ENCODE measurements at regions not wholly inside any gene's neighbourhood (a gene's known extent, or its start where the extent isn't known, plus 50 kb on each side); places are given as distances from the start of the nearest gene placed in this dataset.

- no peaks in the 10 kb centered on the region for H3K4me1 ChIP-seq
- TF ChIP-seq POLR2A (IDR thresholded peaks at IDR 0.05) = no peak
- H3K36me3 ChIP-seq = no peaks in the 10 kb centered on the region
- WGBS = 92% methylated on average over 3 of the region's 3 CpGs
- no peak overlapping the region for H3K27ac ChIP-seq
- H3K27me3 ChIP-seq = no peaks in the 10 kb centered on the region
- H3K4me3 ChIP-seq = no peak overlapping the region
- peaks cover 4% of the 10 kb centered on the region for H3K9me3 ChIP-seq
- no peak for DNase-seq (ENCODE audit: low spot score in 2 of 2)
Observed at GRCh38 chr15:95528920-95529319, 801.6 kb upstream of the NR2F2 start.

GRCh38 chr15:95536638-95537037 is 793.9 kb upstream of the NR2F2 start:
- Histone ChIP-seq H3K36me3 (no peaks in the 10 kb centered on the region), H3K27me3 (no peaks in the 10 kb centered on the region), H3K9me3 (no peaks in the 10 kb centered on the region), H3K27ac (no peak overlapping the region), H3K4me1 (no peaks in the 10 kb centered on the region), H3K4me3 (no peak overlapping the region)
- no peak for TF ChIP-seq POLR2AphosphoS5 (IDR thresholded peaks at IDR 0.05)
- TF ChIP-seq EP300 (IDR thresholded peaks at IDR 0.05) = no peak
- no peak for TF ChIP-seq CTCF (IDR thresholded peaks at IDR 0.05)
- no peak for TF ChIP-seq POLR2A (IDR thresholded peaks at IDR 0.05)
- WGBS = 98% methylated on average over 11 of the region's 11 CpGs
- no peak for DNase-seq (ENCODE audit: low spot score in 2 of 2)

- Histone ChIP-seq H3K36me3 (no peaks in the 10 kb centered on the region), H3K4me3 (no peak overlapping the region), H3K4me1 (no peaks in the 10 kb centered on the region), H3K27ac (no peak overlapping the region), H3K9me3 (no peaks in the 10 kb centered on the region), H3K27me3 (no peaks in the 10 kb centered on the region)
- DNase-seq (ENCODE audit: low spot score in 2 of 2) = no peak
- TF ChIP-seq EP300 (IDR thresholded peaks at IDR 0.05) = no peak
- no peak for TF ChIP-seq POLR2A (IDR thresholded peaks at IDR 0.05)
- TF ChIP-seq CTCF (IDR thresholded peaks at IDR 0.05) = no peak
- no peak for TF ChIP-seq POLR2AphosphoS5 (IDR thresholded peaks at IDR 0.05)
- 82% methylated on average over 5 of the region's 5 CpGs for WGBS
Observed at GRCh38 chr15:95538693-95539092, 791.8 kb upstream of the NR2F2 start.

GRCh38 chr15:95541301-95541700 is 789.2 kb upstream of the NR2F2 start:
- WGBS = 59% methylated on average over 7 of the region's 7 CpGs
- H3K9me3 ChIP-seq = no peaks in the 10 kb centered on the region
- H3K4me3 ChIP-seq = no peak overlapping the region
- no peak for DNase-seq (ENCODE audit: low spot score in 2 of 2)
- H3K27me3 ChIP-seq = no peaks in the 10 kb centered on the region
- no peak for TF ChIP-seq CTCF (IDR thresholded peaks at IDR 0.05)
- no peaks in the 10 kb centered on the region for H3K36me3 ChIP-seq
- H3K4me1 ChIP-seq = no peaks in the 10 kb centered on the region
- no peak overlapping the region for H3K27ac ChIP-seq

GRCh38 chr15:95549168-95549738 is 781.2 kb upstream of the NR2F2 start:
- no peak for DNase-seq (ENCODE audit: low spot score in 2 of 2)
- Histone ChIP-seq H3K9me3 (no peaks in the 10 kb centered on the region), H3K4me3 (no peak overlapping the region), H3K27ac (no peak overlapping the region), H3K36me3 (no peaks in the 10 kb centered on the region), H3K4me1 (no peaks in the 10 kb centered on the region), H3K27me3 (no peaks in the 10 kb centered on the region)
- WGBS = 71% methylated on average over 3 of the region's 3 CpGs
- no peak for TF ChIP-seq CTCF (IDR thresholded peaks at IDR 0.05)
- TF ChIP-seq POLR2A (IDR thresholded peaks at IDR 0.05) = no peak
- TF ChIP-seq POLR2AphosphoS5 (IDR thresholded peaks at IDR 0.05) = no peak
- no peak for TF ChIP-seq EP300 (IDR thresholded peaks at IDR 0.05)

- Histone ChIP-seq H3K27ac (no peak overlapping the region), H3K4me3 (no peak overlapping the region), H3K9me3 (no peaks in the 10 kb centered on the region), H3K4me1 (no peaks in the 10 kb centered on the region), H3K36me3 (no peaks in the 10 kb centered on the region), H3K27me3 (no peaks in the 10 kb centered on the region)
- TF ChIP-seq POLR2AphosphoS5 (IDR thresholded peaks at IDR 0.05) (no peak), EP300 (IDR thresholded peaks at IDR 0.05) (no peak), POLR2A (IDR thresholded peaks at IDR 0.05) (no peak), CTCF (IDR thresholded peaks at IDR 0.05) (no peak)
- DNase-seq (ENCODE audit: low spot score in 2 of 2) = no peak
- WGBS = 89% methylated on average over 4 of the region's 4 CpGs
Observed at GRCh38 chr15:95550702-95551101, 779.8 kb upstream of the NR2F2 start.

All from suprapubic skin (tissue), 4 donors.